NCI-H524 treated with DMSO at 0.1 percent for 48 hours (cell line): ENCODE measurements at regions not wholly inside any gene's neighbourhood (a gene's known extent, or its start where the extent isn't known, plus 50 kb on each side); places are given as distances from the start of the nearest gene placed in this dataset.

Experiments used
- DNase-seq: peaks from one replicate; lab custom pipeline; 2025; lab: John Stamatoyannopoulos, UW

DNA sequence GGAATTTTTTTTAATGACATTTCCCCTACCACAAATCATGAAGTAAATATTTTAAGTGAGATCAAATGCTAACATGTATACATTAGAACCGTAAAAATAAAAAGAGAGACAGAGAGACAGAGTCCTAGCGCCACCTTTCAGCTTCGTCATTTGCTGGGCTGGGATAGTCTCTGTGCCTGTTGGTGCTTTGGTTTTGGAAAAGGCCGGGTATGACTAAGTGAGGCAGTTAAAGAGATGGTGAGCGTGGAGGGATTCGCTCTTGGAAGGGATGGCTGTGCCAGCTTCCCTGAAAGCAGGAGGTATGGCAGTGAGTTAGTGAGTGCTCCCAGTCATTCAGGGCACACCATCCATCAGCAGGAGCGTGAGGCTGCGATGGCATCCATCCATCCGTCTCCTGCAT lies 729.6 kb upstream of the WWC1 start:
- DNase-seq, result no peak

DNA sequence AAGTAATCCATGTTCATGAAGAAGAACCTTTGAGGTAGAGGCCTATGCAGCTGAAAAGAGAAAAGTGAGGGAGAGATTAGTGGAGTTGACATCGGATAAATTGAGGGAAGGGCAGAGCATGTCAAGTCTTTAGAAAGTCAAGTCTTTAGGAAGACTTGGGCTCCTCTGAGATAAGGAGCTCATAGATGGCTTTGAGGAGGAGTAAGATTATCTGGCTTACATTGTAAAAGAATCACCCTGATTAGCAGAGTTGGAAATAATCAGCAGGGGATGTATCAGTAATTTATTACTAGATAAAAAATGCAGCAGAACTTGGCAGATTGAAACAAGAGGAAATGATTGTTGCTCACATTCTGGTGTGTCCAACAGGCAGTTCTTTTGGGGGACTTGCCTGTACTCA lies 727.2 kb upstream of the WWC1 start:
- no peak for DNase-seq

DNA sequence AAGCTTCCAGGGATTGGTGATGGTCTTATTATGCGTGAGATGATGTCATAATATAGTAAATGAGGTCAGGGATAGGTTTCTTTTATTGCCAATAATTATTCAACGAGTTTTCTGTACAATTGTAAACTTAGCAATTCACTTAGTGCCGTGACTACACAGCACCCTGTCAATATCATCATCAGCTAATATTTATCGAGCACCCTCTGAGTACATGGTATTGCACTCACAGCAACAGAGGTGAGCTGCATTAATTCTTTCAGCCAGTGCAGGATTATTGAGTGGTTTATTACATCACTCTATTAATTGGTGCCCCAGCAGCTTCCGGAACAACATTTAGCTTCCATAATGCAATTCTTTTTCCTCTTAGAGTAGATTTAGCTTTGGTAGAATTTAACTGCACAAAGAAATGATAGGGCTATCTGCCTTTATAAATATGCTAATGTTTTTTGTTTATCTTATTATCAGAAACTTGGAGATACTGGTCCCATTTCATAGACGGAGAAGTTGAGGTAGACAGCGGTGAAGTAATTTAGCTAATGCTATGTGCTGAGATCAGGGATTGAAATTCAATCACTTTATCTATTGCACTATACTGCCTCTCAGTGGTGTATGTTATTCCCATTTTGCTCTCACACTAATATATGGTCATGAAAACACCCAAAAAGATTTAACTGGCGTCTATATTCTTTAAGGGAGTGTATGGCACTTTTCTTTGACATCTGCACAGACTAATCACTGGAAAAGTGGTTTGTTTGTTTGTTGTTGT lies 726.1 kb upstream of the WWC1 start:
- DNase-seq, result no peak

DNA sequence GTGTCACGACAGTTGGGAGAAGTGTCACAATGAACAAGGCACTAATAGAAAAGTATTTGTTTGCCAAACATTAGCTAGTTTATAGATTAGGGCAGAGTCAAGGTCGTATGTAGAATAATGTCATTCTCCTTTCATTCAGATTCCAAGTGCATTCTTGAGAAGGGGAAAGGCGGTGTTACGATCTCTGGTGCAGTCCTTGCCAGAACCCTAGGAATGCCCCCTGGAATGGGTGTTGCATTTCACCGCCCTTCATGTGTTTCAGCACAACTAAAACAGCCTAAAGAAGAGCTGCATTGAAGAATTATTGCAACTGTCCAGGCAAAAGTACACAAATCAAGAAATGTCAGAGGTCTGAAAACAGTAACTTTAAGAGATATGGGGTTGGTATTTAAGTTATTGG lies 721.0 kb upstream of the WWC1 start:
- no peak for DNase-seq

DNA sequence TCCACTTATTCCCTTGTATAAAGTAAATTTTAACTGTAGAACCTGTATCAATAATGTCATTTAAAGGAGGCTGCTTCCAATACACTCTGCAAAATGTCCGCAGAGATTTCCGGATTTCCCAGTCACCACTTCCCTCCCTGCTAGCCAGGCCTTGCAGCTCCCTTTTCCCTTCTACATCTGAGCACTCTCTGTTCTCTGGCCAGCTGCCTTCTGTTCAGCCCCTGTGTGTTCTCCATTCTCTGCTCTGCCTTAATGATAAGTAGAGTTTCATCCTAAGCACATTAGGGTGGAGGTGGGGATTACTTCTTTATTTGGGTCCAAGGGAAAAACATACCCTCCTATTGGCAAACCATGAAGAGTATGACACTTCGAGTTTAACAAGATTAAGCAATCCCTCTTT lies 719.6 kb upstream of the WWC1 start:
- no peak for DNase-seq

DNA sequence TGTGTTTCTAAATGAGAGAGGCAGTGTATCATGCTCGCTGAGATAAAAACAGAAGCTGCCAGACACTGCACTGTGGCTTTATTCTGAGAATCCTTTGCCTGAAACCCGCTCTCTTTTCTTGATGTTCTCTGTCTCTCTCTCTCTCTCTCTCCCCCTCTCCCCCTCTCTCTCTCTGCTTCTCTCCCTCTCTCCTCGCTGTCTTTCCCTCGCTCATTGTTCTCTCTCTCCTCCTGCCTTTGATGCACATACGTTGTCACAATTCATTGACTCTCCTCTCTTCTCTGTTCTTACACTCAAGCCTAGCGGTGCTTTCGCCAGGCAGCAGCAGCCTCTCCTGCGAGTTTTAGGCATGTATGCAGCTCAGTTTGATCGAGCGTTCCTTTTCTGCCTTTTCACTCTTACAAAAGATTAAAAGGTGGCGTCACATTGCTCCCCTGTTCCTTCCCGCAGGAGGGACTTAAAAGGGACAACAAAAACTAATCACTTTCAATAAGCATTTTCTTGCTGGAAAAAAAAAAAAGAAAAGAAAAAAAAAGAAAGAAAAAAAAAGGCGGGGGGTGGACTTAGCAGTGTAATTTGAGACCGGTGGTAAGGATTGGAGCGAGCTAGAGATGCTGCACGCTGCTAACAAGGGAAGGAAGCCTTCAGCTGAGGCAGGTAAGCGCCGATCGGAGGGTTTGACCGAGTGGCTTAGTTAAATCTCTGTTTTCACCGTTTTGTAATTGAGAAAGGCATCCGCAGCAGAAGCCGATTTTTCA lies 717.9 kb upstream of the WWC1 start:
- DNase-seq, result peak; percentile 42

DNA sequence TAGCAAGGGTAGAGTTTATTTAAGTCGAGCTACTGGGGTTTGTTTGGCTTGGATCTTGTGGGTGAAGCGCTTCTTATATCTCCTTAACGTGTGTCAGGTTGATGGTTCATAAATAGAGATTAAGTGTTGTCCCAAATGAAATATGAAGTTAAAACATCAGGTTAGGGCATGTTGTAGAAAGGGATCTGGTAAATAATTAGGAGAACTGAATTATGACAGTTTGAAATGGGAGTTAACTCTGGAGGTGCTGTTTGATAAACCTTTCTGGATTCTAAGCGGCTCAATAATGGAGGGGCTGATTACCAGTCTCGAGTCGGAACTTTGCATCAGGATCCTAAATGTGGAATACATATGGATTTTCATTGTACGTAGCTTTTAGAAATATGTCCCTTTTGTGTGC lies 717.0 kb upstream of the WWC1 start:
- DNase-seq, result no peak

DNA sequence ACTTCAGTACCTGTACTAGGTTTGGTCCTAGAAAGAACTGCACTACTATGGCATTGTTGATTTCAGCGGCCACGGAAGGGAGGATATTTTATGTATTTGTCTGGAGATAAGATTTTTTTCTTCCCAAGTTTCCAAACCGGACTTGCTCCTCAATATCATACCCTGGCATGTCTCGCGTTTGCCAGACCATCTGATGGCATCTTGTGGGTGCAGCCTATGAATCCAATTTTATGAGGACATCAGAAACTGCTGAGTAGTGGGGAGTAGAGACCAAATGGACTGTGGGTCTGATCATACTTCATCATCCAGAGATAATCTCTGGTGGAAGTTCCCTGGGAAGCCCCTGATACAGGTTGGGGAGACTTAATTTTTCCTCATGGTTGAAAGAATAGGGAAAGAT lies 716.1 kb upstream of the WWC1 start:
- DNase-seq, result no peak

DNA sequence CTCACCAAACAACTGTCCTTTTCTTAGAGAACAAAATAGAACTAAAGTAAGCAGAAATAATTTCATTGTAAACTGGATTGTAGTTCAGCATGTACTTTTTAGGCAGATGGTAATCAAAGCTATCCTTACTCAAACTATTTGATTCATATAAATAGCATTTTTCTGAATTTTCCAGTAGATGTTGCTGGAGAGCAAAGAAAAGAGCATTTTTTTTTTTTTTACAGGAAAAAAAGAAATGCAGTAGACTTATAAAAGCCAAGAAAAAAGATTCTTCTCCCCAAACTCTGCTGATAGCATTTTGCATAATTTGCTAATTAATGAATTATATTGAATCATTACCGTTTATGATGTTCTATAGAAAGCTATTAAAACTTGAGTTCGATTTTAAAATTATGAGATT lies 715.3 kb upstream of the WWC1 start:
- no peak for DNase-seq

DNA sequence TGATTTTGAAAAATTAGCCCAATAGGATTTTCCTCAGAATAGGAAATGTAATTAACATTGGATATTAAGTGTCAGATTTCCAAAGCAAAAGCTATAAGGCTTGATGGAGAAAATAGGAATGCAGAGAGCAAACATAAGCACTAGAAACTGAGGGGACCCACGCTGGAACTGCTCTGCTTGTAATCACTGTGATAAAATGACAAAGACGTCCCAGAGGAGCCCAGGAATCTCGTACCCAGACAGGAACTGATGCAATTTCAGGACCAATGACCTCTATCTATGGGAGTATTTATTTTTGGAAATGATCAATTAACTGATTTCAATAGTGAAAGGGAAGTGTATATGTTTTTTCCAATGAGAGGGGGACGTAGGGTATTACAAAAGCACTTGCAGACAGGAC lies 714.5 kb upstream of the WWC1 start:
- DNase-seq, result no peak

DNA sequence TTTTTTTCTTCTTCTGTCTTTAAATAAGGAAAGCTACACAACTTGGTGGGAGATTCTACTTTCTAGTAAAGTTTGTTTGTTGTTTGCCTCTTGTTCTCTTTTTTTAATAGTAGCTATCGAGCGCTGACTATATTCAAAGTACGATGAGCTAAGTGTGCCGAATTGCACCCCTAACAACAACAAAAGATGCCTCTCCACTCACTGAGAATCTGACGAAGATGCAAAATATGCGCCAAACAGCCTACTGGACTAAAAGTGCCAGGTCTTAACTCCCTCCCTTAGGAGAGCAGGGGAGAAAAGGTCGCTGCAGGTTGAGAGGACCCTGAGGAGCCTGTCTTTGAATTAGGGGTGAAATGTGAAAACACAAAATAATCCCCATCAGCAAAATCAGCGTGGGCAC lies 713.8 kb upstream of the WWC1 start:
- DNase-seq, result no peak

DNA sequence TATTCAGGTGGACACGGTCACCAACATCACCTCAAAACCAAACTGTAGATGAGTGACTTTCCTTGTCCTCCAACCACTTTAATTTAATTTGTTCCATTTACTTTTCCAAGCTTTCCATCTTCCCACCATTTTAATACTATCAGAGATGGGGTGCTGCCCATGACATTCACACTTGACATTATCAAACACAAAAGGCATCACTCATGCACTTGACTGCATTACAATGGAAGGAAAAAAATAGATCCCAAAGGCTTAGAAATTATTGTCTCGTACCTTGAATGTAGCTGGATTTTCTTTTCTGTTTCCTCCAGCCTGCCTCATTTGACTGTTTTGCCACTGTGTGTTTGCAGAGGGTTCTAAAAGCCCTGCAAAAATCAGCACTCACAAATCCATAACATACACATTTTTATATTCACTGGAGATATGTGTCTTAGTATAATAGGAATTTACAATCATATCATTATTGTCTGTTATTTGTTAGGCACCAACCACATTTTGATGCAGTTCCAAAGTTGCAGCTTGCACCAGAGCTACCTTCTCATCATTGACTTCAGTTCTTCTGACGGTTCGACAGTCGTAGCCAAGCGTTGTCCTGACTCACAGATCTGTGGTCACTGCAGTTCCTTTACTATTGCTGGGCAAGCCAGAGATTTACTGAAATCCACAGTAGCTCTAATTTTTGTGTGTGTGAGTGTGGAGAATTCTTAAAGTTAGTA lies 712.3 kb upstream of the WWC1 start:
- DNase-seq, result no peak

DNA sequence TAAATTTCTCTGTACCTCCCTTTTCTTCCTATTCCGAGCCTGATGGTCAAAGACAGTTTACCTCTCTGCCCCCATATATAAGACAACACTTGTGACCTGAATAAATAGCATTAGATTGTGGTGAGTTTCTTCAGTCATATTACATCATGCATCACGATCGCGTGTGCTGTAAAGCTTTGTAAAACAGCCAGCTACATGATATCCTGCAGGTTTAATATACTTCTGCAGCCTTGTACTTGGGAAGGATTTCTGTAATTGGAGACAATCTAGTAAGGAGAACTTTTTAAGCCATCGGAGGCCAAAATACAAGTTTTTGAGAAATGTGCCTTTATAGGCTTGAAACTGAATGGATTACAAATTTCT lies 711.8 kb upstream of the WWC1 start:
- DNase-seq, result no peak

DNA sequence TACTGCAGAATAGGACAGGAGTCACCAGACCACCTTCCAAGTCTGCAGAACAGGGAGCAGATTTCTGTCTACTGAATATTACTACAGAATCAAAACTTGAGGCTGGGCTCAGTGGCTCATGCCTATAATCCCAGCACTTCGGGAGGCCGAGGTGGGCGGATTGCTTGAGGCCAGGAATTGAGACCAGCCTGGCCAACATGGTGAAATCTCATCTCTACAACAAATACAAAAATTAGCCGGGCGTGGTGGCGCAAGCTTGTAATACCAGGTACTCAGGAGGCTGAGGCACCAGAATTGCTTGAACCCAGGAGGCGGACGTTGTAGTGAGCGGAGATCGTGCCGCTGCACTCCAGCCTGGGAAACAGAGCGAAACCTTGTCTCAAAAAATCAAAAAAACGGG lies 710.8 kb upstream of the WWC1 start:
- DNase-seq, result no peak

DNA sequence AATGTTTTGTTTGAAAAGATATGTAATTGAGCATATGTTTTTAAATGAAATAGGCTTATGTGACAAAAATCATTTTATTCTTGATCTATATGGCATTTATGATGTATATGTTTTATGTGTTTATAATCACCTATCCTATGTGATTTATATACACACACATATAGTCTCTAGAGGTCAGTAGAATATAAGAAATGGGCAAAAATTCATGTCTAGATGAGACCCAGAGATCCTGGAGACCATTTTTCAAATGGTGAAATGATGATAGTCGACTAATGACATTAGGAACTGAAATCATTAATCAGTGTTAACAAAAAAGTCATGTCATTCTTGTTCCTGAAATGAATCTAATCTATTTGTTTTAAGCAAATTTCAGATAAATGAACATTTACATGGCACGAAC lies 709.2 kb upstream of the WWC1 start:
- no peak for DNase-seq

DNA sequence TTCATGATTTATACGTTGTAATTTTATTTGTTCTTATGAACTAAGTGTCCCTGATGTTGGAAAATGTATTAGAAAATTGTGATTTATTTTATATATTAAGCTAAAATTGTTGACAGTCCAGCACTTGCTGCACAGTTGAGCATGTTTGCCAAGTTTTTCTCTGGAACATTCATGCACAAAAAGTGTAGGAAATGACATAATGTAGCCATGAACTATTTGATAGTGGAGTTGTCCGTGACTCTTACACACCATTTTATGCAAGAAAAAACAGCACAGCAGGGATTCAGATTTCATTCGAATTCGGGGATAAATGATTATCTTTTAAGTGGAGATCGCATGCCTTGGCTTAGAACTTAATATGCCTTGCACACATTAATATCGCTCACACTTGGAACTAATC lies 708.6 kb upstream of the WWC1 start:
- DNase-seq, result no peak

DNA sequence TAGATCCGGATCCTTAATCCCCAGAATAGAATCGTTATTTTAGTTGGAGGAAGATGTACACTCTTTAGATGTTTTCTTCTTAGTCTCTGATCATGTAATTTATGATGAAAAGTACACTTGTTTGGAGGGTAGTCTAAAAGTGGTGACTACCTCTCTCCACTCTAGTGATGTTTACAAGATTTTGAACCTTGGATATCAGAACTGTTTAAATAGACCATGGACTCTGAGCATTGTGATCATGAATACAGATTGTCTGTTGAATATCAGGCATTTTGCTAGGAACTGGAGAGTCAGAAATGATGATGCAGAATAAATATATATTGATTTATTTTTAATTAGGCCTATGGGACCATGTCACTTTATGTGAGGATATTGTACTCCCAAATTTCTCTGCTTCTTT lies 706.3 kb upstream of the WWC1 start:
- DNase-seq, result no peak

DNA sequence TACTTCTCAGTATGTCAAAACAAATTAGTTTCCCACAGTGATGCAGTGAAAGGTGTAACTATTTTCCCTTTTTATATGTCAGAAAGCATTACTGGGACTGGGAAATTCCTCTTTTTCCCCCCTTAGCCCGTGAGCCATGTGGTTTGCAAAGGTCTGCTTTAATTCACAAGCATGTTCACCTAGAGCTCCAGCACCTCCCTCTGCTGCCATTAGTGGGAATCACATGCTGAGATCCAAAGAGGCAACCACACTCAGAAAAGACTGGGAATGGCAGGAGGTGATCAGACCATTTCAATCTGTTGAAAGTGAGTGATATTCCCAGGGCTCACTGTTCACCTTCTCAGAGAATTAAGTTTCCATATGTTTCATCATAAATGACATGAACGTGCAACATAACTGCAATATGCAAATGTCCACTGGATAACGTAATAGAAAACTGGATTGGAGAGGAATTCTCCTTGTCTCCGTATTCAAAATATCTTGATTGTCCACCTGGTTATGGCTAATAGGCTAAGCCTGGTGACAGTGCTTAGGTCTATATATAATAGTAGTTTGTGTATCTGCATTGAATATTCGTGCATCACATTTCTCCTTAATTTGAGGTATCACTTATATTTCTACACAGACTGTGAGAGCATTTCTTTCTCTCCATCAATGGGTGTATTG lies 703.5 kb upstream of the WWC1 start:
- peak; percentile 20 for DNase-seq

DNA sequence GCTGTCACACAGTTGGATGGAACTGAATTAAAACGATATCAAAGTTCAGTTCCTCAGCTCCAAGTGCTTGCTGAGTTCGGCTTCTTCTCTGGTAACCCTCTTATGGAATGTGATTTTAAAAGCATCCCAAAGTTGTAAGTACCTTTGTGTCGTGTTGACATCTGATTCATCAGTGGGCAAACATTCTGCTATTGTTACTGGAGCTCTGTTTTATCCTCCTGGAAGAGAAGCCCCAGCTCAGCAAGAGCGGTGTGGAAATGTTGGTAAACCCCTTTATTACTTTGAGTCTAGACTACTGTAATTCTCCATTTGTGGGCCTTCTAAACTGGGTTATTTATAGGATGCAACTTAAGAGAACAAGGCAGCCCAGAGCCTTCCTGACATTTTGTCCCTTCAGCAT lies 699.3 kb upstream of the WWC1 start:
- no peak for DNase-seq

DNA sequence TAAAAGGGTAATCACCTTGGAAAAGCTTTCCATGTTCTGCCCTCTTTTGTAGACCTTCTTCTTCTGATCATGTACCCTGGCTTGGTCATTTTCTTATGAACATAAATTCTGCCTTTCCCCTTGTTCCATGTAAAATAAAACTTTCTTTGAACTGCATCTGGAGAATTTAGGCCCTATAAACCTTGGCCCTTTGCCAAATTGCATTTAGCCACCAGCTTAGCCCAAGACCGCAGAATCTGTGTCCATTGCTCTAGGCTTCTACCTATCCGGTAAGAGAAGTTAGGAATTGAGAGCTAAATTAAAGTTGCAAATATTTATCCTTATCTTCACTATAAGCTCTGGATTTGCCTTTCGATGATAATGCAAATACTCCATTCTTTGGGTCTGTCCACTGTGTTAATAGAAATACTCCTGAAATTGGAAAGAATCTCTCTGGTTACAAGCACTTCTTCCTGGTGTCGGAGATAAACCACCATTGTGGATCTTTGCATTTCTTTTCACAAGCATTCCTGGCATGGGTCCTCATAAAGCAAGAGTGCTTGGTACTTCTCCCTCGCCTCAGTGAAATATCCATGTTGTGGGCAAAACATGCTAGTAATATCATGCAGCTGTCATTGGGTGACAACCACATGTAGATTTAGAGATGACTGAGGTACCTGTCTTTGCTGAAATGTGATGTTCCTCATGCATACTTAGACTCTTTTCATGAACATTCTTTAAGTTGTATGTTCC lies 698.0 kb upstream of the WWC1 start:
- DNase-seq, result no peak

DNA sequence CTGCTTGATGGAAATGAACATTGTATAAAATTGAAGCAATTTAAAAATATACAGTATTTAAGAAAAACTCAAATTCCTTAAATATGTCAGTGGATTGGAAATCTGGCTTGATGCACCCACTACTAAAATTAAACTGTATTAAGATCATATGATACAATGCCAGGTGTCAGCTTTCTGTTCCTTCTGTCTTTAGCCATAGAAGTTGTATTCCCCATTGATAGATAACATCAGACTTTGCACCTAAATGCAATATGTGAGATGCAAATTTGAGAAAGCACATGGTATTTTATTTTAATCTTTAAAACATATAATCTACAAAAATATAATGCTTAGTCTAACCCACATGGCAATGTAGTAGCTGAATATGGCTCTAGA lies 697.4 kb upstream of the WWC1 start:
- no peak for DNase-seq

DNA sequence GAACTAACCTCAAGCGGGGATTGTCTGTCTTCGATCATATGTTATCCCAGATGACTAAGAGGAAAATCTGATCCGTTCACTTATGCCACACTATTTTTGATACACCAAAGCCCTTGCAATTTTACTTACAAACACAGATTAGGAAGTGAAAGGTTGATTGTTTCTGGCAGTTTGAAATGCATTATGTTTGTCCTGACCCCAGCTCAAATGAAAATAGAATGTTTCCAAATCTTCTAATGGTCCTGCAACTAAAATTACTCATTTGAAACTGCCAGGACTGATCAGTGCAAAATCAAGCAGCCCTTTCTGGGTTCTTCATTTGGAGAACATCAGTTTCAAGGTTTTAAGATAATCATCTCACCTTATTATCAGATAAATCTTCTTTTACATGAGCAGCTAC lies 696.7 kb upstream of the WWC1 start:
- DNase-seq, result no peak
